ENCODE measurements at regions not wholly inside any gene's neighbourhood (a gene's known extent, or its start where the extent isn't known, plus 50 kb on each side); places are given as distances from the start of the nearest gene placed in this dataset.

DNA sequence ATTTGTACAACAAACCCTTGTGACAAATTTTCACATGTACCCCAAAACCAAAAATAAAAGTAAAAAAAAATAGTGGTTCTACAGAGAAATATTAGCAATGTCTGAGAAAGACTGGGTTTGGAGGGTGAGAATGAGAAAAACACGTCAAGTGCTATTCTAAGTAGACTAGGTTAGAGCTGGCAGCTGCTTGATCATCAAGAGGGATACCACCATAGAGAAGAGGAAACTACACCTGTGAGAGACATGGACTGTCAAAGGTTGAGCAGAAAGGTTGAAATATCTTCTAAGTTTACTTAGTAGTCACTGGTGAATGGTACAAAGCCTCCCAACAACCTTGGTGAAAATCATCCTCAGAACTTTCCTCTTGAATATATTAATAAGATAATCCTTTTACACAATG, 126.9 kb upstream of the ITGA4 start:
- TF ChIP-seq POLR2AphosphoS5 (IDR thresholded peaks at IDR 0.05; ENCODE audit: low read depth, low read length) (no peak), TAF1 (IDR thresholded peaks at IDR 0.05; ENCODE audit: borderline replicate concordance, low read depth, low read length) (no peak), POLR2A (IDR thresholded peaks at IDR 0.05; ENCODE audit: low read depth, low read length) (no peak)

Data from GM12892 (cell line).